Fibroblast of skin of right quadriceps (primary cell): ENCODE measurements at regions not wholly inside any gene's neighbourhood (a gene's known extent, or its start where the extent isn't known, plus 50 kb on each side); places are given as distances from the start of the nearest gene placed in this dataset.
"Not testable (repeated sequence)": the region's sequence is repeated elsewhere in the genome, so short reads cannot be mapped to it uniquely, and the experiment has no call there.

Experiments used
- DNase-seq: peaks from one replicate; pipeline ENCODE4 v3.0.0-alpha.2; 2013

- DNase-seq = no peak
Observed at GRCh38 chr7:115195208-115195607, 273.3 kb downstream of the MDFIC start.

GRCh38 chr7:115191526-115191925, 269.6 kb downstream of the MDFIC start:
- DNase-seq = no peak

- peak; percentile 15 for DNase-seq
Observed at GRCh38 chr7:115183431-115184057, 261.6 kb downstream of the MDFIC start.

GRCh38 chr7:115178835-115179234, 256.9 kb downstream of the MDFIC start:
- DNase-seq = peak; percentile 1

GRCh38 chr7:115177823-115178222, 255.9 kb downstream of the MDFIC start:
- no peak for DNase-seq

- no peak for DNase-seq
Observed at GRCh38 chr7:115177103-115177502, 255.2 kb downstream of the MDFIC start.

- DNase-seq = not testable (repeated sequence)
Observed at GRCh38 chr7:115172397-115172796, 250.5 kb downstream of the MDFIC start.

GRCh38 chr7:115153769-115154477, 232.0 kb downstream of the MDFIC start:
- no peak for DNase-seq

- no peak for DNase-seq
Observed at GRCh38 chr7:115153176-115153575, 231.3 kb downstream of the MDFIC start.

- DNase-seq = no peak
Observed at GRCh38 chr7:115146148-115146547, 224.3 kb downstream of the MDFIC start.

GRCh38 chr7:115145512-115145911, 223.6 kb downstream of the MDFIC start:
- DNase-seq = peak; percentile 77

- no peak for DNase-seq
Observed at GRCh38 chr7:115137816-115138215, 215.9 kb downstream of the MDFIC start.

GRCh38 chr7:115136796-115137443, 215.0 kb downstream of the MDFIC start:
- no peak for DNase-seq

- no peak for DNase-seq
Observed at GRCh38 chr7:115135769-115136410, 214.0 kb downstream of the MDFIC start.

GRCh38 chr7:115135146-115135545, 213.3 kb downstream of the MDFIC start:
- no peak for DNase-seq

GRCh38 chr7:115133248-115133647, 211.4 kb downstream of the MDFIC start:
- no peak for DNase-seq

- DNase-seq = no peak
Observed at GRCh38 chr7:115132096-115132495, 210.2 kb downstream of the MDFIC start.

GRCh38 chr7:115128154-115128553, 206.3 kb downstream of the MDFIC start:
- no peak for DNase-seq

GRCh38 chr7:115127399-115128021, 205.6 kb downstream of the MDFIC start:
- no peak for DNase-seq

GRCh38 chr7:115125750-115126149, 203.9 kb downstream of the MDFIC start:
- DNase-seq = no peak

- no peak for DNase-seq
Observed at GRCh38 chr7:115125312-115125711, 203.4 kb downstream of the MDFIC start.

- peak; percentile 15 for DNase-seq
Observed at GRCh38 chr7:115124409-115124939, 202.6 kb downstream of the MDFIC start.

- DNase-seq = no peak
Observed at GRCh38 chr7:115123441-115123840, 201.5 kb downstream of the MDFIC start.
